ENCODE measurements at regions not wholly inside any gene's neighbourhood (a gene's known extent, or its start where the extent isn't known, plus 50 kb on each side); places are given as distances from the start of the nearest gene placed in this dataset.
"Not testable (repeated sequence)": the region's sequence is repeated elsewhere in the genome, so short reads cannot be mapped to it uniquely, and the experiment has no call there.

- H3K9me3 ChIP-seq (ENCODE audit: insufficient read depth, low read length): no peaks in the 10 kb centered on the region
- no peak overlapping the region for H3K4me3 ChIP-seq (ENCODE audit: insufficient read length, low read depth)
- no peaks in the 10 kb centered on the region for H3K4me1 ChIP-seq (ENCODE audit: insufficient read depth, insufficient read length)
- DNase-seq (ENCODE audit: low read depth, low spot score): no peak
- H3K36me3 ChIP-seq (ENCODE audit: insufficient read depth, insufficient read length, low read length): no peaks in the 10 kb centered on the region
- TF ChIP-seq SUZ12 (IDR thresholded peaks at IDR 0.05; ENCODE audit: extremely low read depth, insufficient read depth, insufficient read length): no peak
- TF ChIP-seq YY1 (IDR thresholded peaks at IDR 0.05; ENCODE audit: insufficient read depth, insufficient read length): no peak
- H3K27me3 ChIP-seq (ENCODE audit: insufficient read depth, insufficient read length): no peaks in the 10 kb centered on the region
- H3K9ac ChIP-seq (ENCODE audit: insufficient read length, low read depth): no peak overlapping the region
Measured at GRCh38 chr5:101531026-101531425, 627.9 kb upstream of the ST8SIA4 start.

- not testable (repeated sequence) for H3K27me3 ChIP-seq (ENCODE audit: insufficient read depth, insufficient read length); DNase-seq (ENCODE audit: low read depth, low spot score)
Measured at GRCh38 chr5:101529094-101529493, 626.0 kb upstream of the ST8SIA4 start.

GRCh38 chr5:101520417-101520816 is 617.3 kb upstream of the ST8SIA4 start:
- no peaks in the 10 kb centered on the region for H3K4me1 ChIP-seq (ENCODE audit: insufficient read depth, insufficient read length)
- H3K4me3 ChIP-seq (ENCODE audit: insufficient read length, low read depth): no peak overlapping the region
- no peak for DNase-seq (ENCODE audit: low read depth, low spot score)
- peaks cover 7% of the 10 kb centered on the region for H3K9me3 ChIP-seq (ENCODE audit: insufficient read depth, low read length)
- no peaks in the 10 kb centered on the region for H3K27me3 ChIP-seq (ENCODE audit: insufficient read depth, insufficient read length)
- no peak overlapping the region for H3K9ac ChIP-seq (ENCODE audit: insufficient read length, low read depth)
- no peaks in the 10 kb centered on the region for H3K36me3 ChIP-seq (ENCODE audit: insufficient read depth, insufficient read length, low read length)
- TF ChIP-seq SUZ12 (IDR thresholded peaks at IDR 0.05; ENCODE audit: extremely low read depth, insufficient read depth, insufficient read length) (no peak), ZNF274 (IDR thresholded peaks at IDR 0.05; ENCODE audit: low read depth, low read length) (no peak), YY1 (IDR thresholded peaks at IDR 0.05; ENCODE audit: insufficient read depth, insufficient read length) (no peak)

More at GRCh38 chr5:101529094-101529493, 626.0 kb upstream of the ST8SIA4 start:
- H3K36me3 ChIP-seq (ENCODE audit: insufficient read depth, insufficient read length, low read length); H3K9me3 ChIP-seq (ENCODE audit: insufficient read depth, low read length); H3K9ac ChIP-seq (ENCODE audit: insufficient read length, low read depth); H3K4me1 ChIP-seq (ENCODE audit: insufficient read depth, insufficient read length); H3K4me3 ChIP-seq (ENCODE audit: insufficient read length, low read depth): not testable (repeated sequence)

- H3K27me3 ChIP-seq (ENCODE audit: insufficient read depth, insufficient read length): no peaks in the 10 kb centered on the region
- peaks cover 7% of the 10 kb centered on the region for H3K9me3 ChIP-seq (ENCODE audit: insufficient read depth, low read length)
- H3K9ac ChIP-seq (ENCODE audit: insufficient read length, low read depth): no peak overlapping the region
- no peak overlapping the region for H3K4me3 ChIP-seq (ENCODE audit: insufficient read length, low read depth)
- no peak for TF ChIP-seq SUZ12 (IDR thresholded peaks at IDR 0.05; ENCODE audit: extremely low read depth, insufficient read depth, insufficient read length)
- TF ChIP-seq ZNF274 (IDR thresholded peaks at IDR 0.05; ENCODE audit: low read depth, low read length): no peak
- no peak for TF ChIP-seq YY1 (IDR thresholded peaks at IDR 0.05; ENCODE audit: insufficient read depth, insufficient read length)
- no peaks in the 10 kb centered on the region for H3K4me1 ChIP-seq (ENCODE audit: insufficient read depth, insufficient read length)
- DNase-seq (ENCODE audit: low read depth, low spot score): no peak
- H3K36me3 ChIP-seq (ENCODE audit: insufficient read depth, insufficient read length, low read length): no peaks in the 10 kb centered on the region
Measured at GRCh38 chr5:101517795-101518194, 614.7 kb upstream of the ST8SIA4 start.

- TF ChIP-seq ZNF274 (IDR thresholded peaks at IDR 0.05; ENCODE audit: low read depth, low read length) (no peak), SUZ12 (IDR thresholded peaks at IDR 0.05; ENCODE audit: extremely low read depth, insufficient read depth, insufficient read length) (no peak), YY1 (IDR thresholded peaks at IDR 0.05; ENCODE audit: insufficient read depth, insufficient read length) (no peak)
- H3K4me3 ChIP-seq (ENCODE audit: insufficient read length, low read depth): no peak overlapping the region
- no peaks in the 10 kb centered on the region for H3K27me3 ChIP-seq (ENCODE audit: insufficient read depth, insufficient read length)
- no peak overlapping the region for H3K9ac ChIP-seq (ENCODE audit: insufficient read length, low read depth)
- peaks cover 6% of the 10 kb centered on the region for H3K9me3 ChIP-seq (ENCODE audit: insufficient read depth, low read length)
- no peaks in the 10 kb centered on the region for H3K36me3 ChIP-seq (ENCODE audit: insufficient read depth, insufficient read length, low read length)
- no peaks in the 10 kb centered on the region for H3K4me1 ChIP-seq (ENCODE audit: insufficient read depth, insufficient read length)
- DNase-seq (ENCODE audit: low read depth, low spot score): no peak
Measured at GRCh38 chr5:101515721-101516120, 612.6 kb upstream of the ST8SIA4 start.

GRCh38 chr5:101505891-101506570 is 602.9 kb upstream of the ST8SIA4 start:
- Histone ChIP-seq H3K36me3 (ENCODE audit: insufficient read depth, insufficient read length, low read length) (no peaks in the 10 kb centered on the region), H3K27me3 (ENCODE audit: insufficient read depth, insufficient read length) (no peaks in the 10 kb centered on the region)
- DNase-seq (ENCODE audit: low read depth, low spot score): no peak

GRCh38 chr5:101482931-101483330 is 579.8 kb upstream of the ST8SIA4 start:
- H3K27me3 ChIP-seq (ENCODE audit: insufficient read depth, insufficient read length): no peaks in the 10 kb centered on the region
- DNase-seq (ENCODE audit: low read depth, low spot score): no peak
- TF ChIP-seq SUZ12 (IDR thresholded peaks at IDR 0.05; ENCODE audit: extremely low read depth, insufficient read depth, insufficient read length): no peak
- TF ChIP-seq YY1 (IDR thresholded peaks at IDR 0.05; ENCODE audit: insufficient read depth, insufficient read length): no peak
- no peak for TF ChIP-seq ZNF274 (IDR thresholded peaks at IDR 0.05; ENCODE audit: low read depth, low read length)
- no peaks in the 10 kb centered on the region for H3K36me3 ChIP-seq (ENCODE audit: insufficient read depth, insufficient read length, low read length)
- H3K4me3 ChIP-seq (ENCODE audit: insufficient read length, low read depth): no peak overlapping the region
- no peaks in the 10 kb centered on the region for H3K9me3 ChIP-seq (ENCODE audit: insufficient read depth, low read length)
- H3K9ac ChIP-seq (ENCODE audit: insufficient read length, low read depth): no peak overlapping the region
- H3K4me1 ChIP-seq (ENCODE audit: insufficient read depth, insufficient read length): peaks cover 2% of the 10 kb centered on the region

More at GRCh38 chr5:101505891-101506570, 602.9 kb upstream of the ST8SIA4 start:
- Histone ChIP-seq H3K4me3 (ENCODE audit: insufficient read length, low read depth) (no peak overlapping the region), H3K9me3 (ENCODE audit: insufficient read depth, low read length) (peaks cover 15% of the 10 kb centered on the region; the same call in 1 of the 2 replicates), H3K4me1 (ENCODE audit: insufficient read depth, insufficient read length) (no peaks in the 10 kb centered on the region), H3K9ac (ENCODE audit: insufficient read length, low read depth) (no peak overlapping the region)
- no peak for TF ChIP-seq SUZ12 (IDR thresholded peaks at IDR 0.05; ENCODE audit: extremely low read depth, insufficient read depth, insufficient read length)
- no peak for TF ChIP-seq ZNF274 (IDR thresholded peaks at IDR 0.05; ENCODE audit: low read depth, low read length)
- no peak for TF ChIP-seq YY1 (IDR thresholded peaks at IDR 0.05; ENCODE audit: insufficient read depth, insufficient read length)
